GM12878 (cell line): ENCODE measurements at regions not wholly inside any gene's neighbourhood (a gene's known extent, or its start where the extent isn't known, plus 50 kb on each side); places are given as distances from the start of the nearest gene placed in this dataset.

Experiments
- ATAC-seq: fragments of 200-7000 bp; cut with Tn5 transposase; 3 replicates; pipeline ENCODE4 v1.9.1; 2020; ENCODE audit warnings: mild to moderate bottlenecking, moderate library complexity
- BruUV-seq: library from RNA; stranded (reverse); fragments of 400-500 nt; replicated peaks from 2 replicates; lab custom pipeline; 2021; lab: Mats Ljungman, UMichigan
- CTCF ChIA-PET: fragments of 300-600 bp; sonication (Branson Sonifier 250); formaldehyde crosslinking; extraction: SDS; loops from one replicate; lab custom pipeline; 2021; ENCODE audit warnings: inconsistent platforms; lab: Yijun Ruan, JAX
- POLR2A ChIA-PET: fragments of 350-600 bp; formaldehyde crosslinking; extraction: SDS; loops from one replicate; lab custom pipeline; 2021; ENCODE audit warnings: inconsistent platforms; lab: Charles Lee
- RAD21 ChIA-PET: fragments of 300-600 bp; sonication (Branson Sonifier 250); formaldehyde crosslinking; loops from one replicate; lab custom pipeline; 2023; ENCODE audit warnings: antibody characterized with exemption; ENCODE audit not compliant: unreplicated experiment; lab: Charles Lee
- SMC1A ChIA-PET: fragments of 300-600 bp; sonication (Branson Sonifier 250); formaldehyde crosslinking; loops from one replicate; lab custom pipeline; 2023; ENCODE audit not compliant: unreplicated experiment, uncharacterized antibody; lab: Charles Lee
- DNase-seq: peaks from one replicate; pipeline ENCODE4 v3.0.0-alpha.2; 2011; ENCODE audit warnings: low read depth, low spot score
- FAIRE-seq: peaks from 3 replicates; lab custom pipeline; 2011; peaks lifted over from hg19 to GRCh38; lab: Jason Lieb, UNC
- H2AFZ ChIP-seq: 2 replicates; pipeline ENCODE4 v1.6.0; 2011; ENCODE audit warnings: low read depth, low read length, control low read depth; ENCODE audit not compliant: control insufficient read depth
- H3K27ac ChIP-seq: 2 replicates; pipeline ENCODE4 v1.5.1; 2011; ENCODE audit warnings: control low read depth; ENCODE audit not compliant: control insufficient read depth, insufficient read depth
- H3K27me3 ChIP-seq, 2 experiments: replicated peaks in 1 of 2; 2 replicates each; pipeline versions ENCODE4 v1.6.0 to v1.6.1; 2011; ENCODE audit warnings: low read length in 1 of 2; ENCODE audit not compliant: control insufficient read depth in 2 of 2, insufficient read depth in 2 of 2
- H3K36me3 ChIP-seq, 2 experiments: 2 replicates each; pipeline ENCODE4 v1.5.1; 2011; ENCODE audit warnings: low read length in 1 of 2; ENCODE audit not compliant: control insufficient read depth in 2 of 2, insufficient read depth in 2 of 2
- H3K4me1 ChIP-seq: 2 replicates; pipeline ENCODE4 v1.6.1; 2011; ENCODE audit warnings: mild to moderate bottlenecking, low read length, moderate library complexity, mixed read lengths; ENCODE audit not compliant: control insufficient read depth, insufficient read depth
- H3K4me2 ChIP-seq: 2 replicates; pipeline ENCODE4 v1.6.0; 2011; ENCODE audit warnings: control low read depth; ENCODE audit not compliant: control insufficient read depth, insufficient read depth
- H3K4me3 ChIP-seq: fragments of 200-600 bp; sonication (generic); 2 replicates; pipeline ENCODE4 v1.5.1; 2016
- H3K79me2 ChIP-seq: 2 replicates; pipeline ENCODE4 v1.6.0; 2011; ENCODE audit warnings: low read length; ENCODE audit not compliant: control insufficient read depth, insufficient read depth
- H3K9ac ChIP-seq: 2 replicates; pipeline ENCODE4 v1.8.0; 2011; ENCODE audit warnings: low read length, control low read depth, mixed read lengths; ENCODE audit not compliant: control insufficient read depth, insufficient read depth
- H3K9me3 ChIP-seq: replicated peaks from 3 replicates; pipeline ENCODE4 v1.5.1; 2011; ENCODE audit warnings: mild to moderate bottlenecking, low read length; ENCODE audit not compliant: control insufficient read depth, insufficient read depth
- H4K20me1 ChIP-seq: 2 replicates; pipeline ENCODE4 v1.6.0; 2011; ENCODE audit not compliant: control insufficient read depth, insufficient read depth
- CTCF ChIP-seq, 3 experiments: IDR thresholded peaks in 2 of 3; conservative IDR thresholded peaks in 1 of 3; 2 replicates each; pipeline ENCODE4 v1.5.1; 2011; ENCODE audit warnings: low read depth in 3 of 3, low read length in 3 of 3, mild to moderate bottlenecking in 3 of 3, control low read depth in 2 of 3, moderate library complexity in 2 of 3, inconsistent platforms in 1 of 3, mixed read lengths in 1 of 3; ENCODE audit not compliant: control insufficient read depth in 2 of 3, insufficient read depth in 1 of 3; ENCODE audit errors: extremely low read depth in 1 of 3
- GATAD2B ChIP-seq: fragments of 450-650 bp; conservative IDR thresholded peaks from 2 replicates; pipeline ENCODE4 v1.6.1; 2017; ENCODE audit warnings: low read depth, mild to moderate bottlenecking, moderate library complexity
- IRF3 ChIP-seq: fragments of 450-650 bp; IDR thresholded peaks from 2 replicates; pipeline ENCODE4 v1.6.1; 2014; ENCODE audit warnings: mild to moderate bottlenecking
- MEF2A ChIP-seq: IDR thresholded peaks from 2 replicates; pipeline ENCODE4 v1.6.1; 2011; ENCODE audit warnings: low read depth, mild to moderate bottlenecking, low read length, moderate library complexity; ENCODE audit not compliant: insufficient read depth
- NFYA ChIP-seq: IDR thresholded peaks from 2 replicates; pipeline ENCODE4 v1.6.1; 2011; ENCODE audit warnings: low read depth, mild to moderate bottlenecking, low read length, improper control_type of control experiment, borderline replicate concordance
- RAD21 ChIP-seq: IDR thresholded peaks from 2 replicates; pipeline ENCODE4 v1.6.1; 2011; ENCODE audit warnings: mild to moderate bottlenecking, low read depth, low read length, moderate library complexity; ENCODE audit not compliant: insufficient read depth
- RBBP5 ChIP-seq: fragments of 200-600 bp; sonication (generic); conservative IDR thresholded peaks from 2 replicates; pipeline ENCODE4 v1.6.1; 2016
- SUZ12 ChIP-seq: fragments of 200-600 bp; sonication (generic); IDR thresholded peaks from one replicate; pipeline ENCODE4 v1.6.1; 2018; ENCODE audit warnings: antibody characterized with exemption, mild to moderate bottlenecking; ENCODE audit not compliant: unreplicated experiment
- ZNF274 ChIP-seq: IDR thresholded peaks from one replicate; pipeline ENCODE4 v1.8.0; 2011; ENCODE audit not compliant: insufficient read length, insufficient read depth
- WGBS: methylation state at CpG from one replicate; pipeline ENCODE4 v1.1.6; 2016; ENCODE audit warnings: low lambda C conversion rate; ENCODE audit not compliant: insufficient replicate concordance, insufficient coverage; ENCODE audit errors: missing lambda C conversion rate; 5-methylcytosine and 5-hydroxymethylcytosine counted together
- in situ Hi-C: fragments of 300-500 bp; cut with MboI; formaldehyde crosslinking; loops from 9 replicates; pipeline ENCODE4 v1.14.3; 2018; ENCODE audit warnings: mixed read lengths
- intact Hi-C: fragments of 100-400 bp; cut with micrococcal nuclease; formaldehyde crosslinking; loops from one replicate; pipeline ENCODE4 v1.14.2; 2022; ENCODE audit not compliant: unreplicated experiment
- TF ChIP-seq, protein P1 (sequence below): fragments of 450-650 bp; formaldehyde crosslinking; IDR thresholded peaks from 2 replicates; pipeline ENCODE4 v1.4.0; 2022; ENCODE audit warnings: mild to moderate bottlenecking, moderate library complexity

DNA sequence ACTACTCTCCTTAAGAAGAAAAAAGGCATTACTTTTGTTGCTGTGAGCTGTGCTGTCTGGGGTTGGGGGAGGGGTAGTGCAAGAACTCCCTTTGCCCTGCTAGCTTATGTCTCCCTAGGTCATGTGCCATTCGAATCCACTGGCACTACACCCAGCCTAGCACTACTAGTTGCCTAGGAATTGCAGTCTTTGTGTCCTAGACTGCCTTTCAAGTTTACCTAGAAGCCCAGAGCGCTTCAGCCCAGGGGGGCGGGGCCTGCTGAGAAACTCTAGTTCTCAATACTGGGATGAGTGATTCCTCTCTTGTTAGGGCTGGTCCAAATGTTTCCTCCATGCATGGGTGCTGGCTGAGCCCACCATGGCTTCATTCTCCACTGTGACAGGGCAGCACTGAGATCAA is 1011.5 kb downstream of the PCDH19 start:
- no peak overlapping the region for H3K4me3 ChIP-seq
- no peak overlapping the region for H3K9ac ChIP-seq
- H4K20me1 ChIP-seq: no peaks in the 10 kb centered on the region
- no peaks in the 10 kb centered on the region for H3K79me2 ChIP-seq
- H3K27me3 ChIP-seq: no peaks in the 10 kb centered on the region
- H3K4me1 ChIP-seq: no peaks in the 10 kb centered on the region
- no peaks in the 10 kb centered on the region for H3K9me3 ChIP-seq
- BruUV-seq: no TSS peak
- in situ Hi-C loops: no loop called here
- SMC1A ChIA-PET: no interaction called here
- intact Hi-C loops: loop anchor here (10.0 kb wide), 1 partner anchor 64 kb away; no protein-coding TSS in a partner anchor
- no peak overlapping the region for H3K27ac ChIP-seq
- TF ChIP-seq IRF3 (no peak), MEF2A (no peak), RBBP5 (no peak), GATAD2B (no peak), NFYA (no peak), RAD21 (no peak), CTCF (IDR thresholded peaks at IDR 0.05 in 2 of 3, conservative IDR thresholded peaks at IDR 0.05 in 1 of 3; ENCODE audit: control insufficient read depth in 2 of 3, extremely low read depth in 1 of 3, insufficient read depth in 1 of 3, low read depth in 3 of 3, low read length in 3 of 3) (no peak), SUZ12 (no peak), ZNF274 (no peak)
- TF ChIP-seq, protein P1, sequence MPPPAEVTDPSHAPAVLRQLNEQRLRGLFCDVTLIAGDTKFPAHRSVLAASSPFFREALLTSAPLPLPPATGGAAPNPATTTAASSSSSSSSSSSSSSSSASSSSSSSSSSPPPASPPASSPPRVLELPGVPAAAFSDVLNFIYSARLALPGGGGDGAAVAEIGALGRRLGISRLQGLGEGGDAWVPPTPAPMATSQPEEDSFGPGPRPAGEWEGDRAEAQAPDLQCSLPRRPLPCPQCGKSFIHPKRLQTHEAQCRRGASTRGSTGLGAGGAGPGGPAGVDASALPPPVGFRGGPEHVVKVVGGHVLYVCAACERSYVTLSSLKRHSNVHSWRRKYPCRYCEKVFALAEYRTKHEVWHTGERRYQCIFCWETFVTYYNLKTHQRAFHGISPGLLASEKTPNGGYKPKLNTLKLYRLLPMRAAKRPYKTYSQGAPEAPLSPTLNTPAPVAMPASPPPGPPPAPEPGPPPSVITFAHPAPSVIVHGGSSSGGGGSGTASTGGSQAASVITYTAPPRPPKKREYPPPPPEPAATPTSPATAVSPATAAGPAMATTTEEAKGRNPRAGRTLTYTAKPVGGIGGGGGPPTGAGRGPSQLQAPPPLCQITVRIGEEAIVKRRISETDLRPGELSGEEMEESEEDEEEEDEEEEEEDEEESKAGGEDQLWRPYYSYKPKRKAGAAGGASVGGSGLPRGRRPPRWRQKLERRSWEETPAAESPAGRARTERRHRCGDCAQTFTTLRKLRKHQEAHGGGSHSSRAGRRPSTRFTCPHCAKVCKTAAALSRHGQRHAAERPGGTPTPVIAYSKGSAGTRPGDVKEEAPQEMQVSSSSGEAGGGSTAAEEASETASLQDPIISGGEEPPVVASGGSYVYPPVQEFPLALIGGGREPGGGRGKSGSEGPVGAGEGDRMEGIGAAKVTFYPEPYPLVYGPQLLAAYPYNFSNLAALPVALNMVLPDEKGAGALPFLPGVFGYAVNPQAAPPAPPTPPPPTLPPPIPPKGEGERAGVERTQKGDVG (CRISPR knock-in tag): no peak
- CTCF ChIA-PET: no interaction called here
- no peak overlapping the region for H2AFZ ChIP-seq
- no peak for DNase-seq
- 14% methylated on average over 3 of the region's 3 CpGs for WGBS
- H3K4me2 ChIP-seq: no peak overlapping the region
- H3K36me3 ChIP-seq: no peaks in the 10 kb centered on the region
- FAIRE-seq: no peak
- ATAC-seq: no peak
- RAD21 ChIA-PET: no interaction called here
- POLR2A ChIA-PET: no interaction called here
